Gastroesophageal sphincter (tissue), 3 donors: ENCODE measurements at regions not wholly inside any gene's neighbourhood (a gene's known extent, or its start where the extent isn't known, plus 50 kb on each side); places are given as distances from the start of the nearest gene placed in this dataset.

Experiments used
- EP300 ChIP-seq: sonication (generic); formaldehyde crosslinking; IDR thresholded peaks from one replicate; pipeline ENCODE4 v1.6.1; 2017; ENCODE audit warnings: antibody characterized with exemption, mild to moderate bottlenecking
- POLR2A ChIP-seq, 2 donors: fragments of 450-650 bp; IDR thresholded peaks; one replicate each; pipeline ENCODE4 v1.6.1; 2017; ENCODE audit warnings: antibody characterized with exemption in 2 of 2, mild to moderate bottlenecking in 2 of 2, moderate library complexity in 1 of 2
- POLR2AphosphoS5 ChIP-seq: sonication (generic); formaldehyde crosslinking; IDR thresholded peaks from one replicate; pipeline ENCODE4 v1.6.1; 2017; ENCODE audit warnings: antibody characterized with exemption
- TF ChIP-seq, protein P1 (sequence below), 4 experiments: fragments of 200-600 bp in 2 of 4; fragments of 450-650 bp in 2 of 4; sonication (generic) in 1 of 4; IDR thresholded peaks; one replicate each; pipeline ENCODE4 v1.5.1; 2017 to 2019; ENCODE audit warnings: antibody characterized with exemption in 4 of 4, mild to moderate bottlenecking in 2 of 4, moderate library complexity in 2 of 4

DNA sequence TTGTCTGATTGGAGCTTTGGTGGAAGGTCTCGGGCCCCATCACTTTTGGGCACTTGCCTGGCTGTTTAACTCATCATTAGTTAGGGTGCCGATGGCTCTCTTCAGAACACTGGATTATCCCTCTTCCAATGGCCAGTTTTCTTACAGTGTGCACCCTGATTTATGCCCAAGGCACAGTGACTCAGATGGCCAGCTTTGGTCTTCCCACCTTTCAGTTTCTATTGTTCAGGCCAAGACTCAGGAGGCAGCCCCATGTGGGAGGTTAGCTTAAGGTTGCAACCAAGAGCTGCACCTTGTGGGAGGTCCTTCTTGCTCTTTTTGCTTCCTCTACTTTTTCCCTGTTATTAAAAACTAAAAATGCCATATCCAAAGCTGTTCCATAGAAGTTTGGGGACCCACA, 121.0 kb upstream of the ZNF91 start:
- TF ChIP-seq POLR2A (IDR thresholded peaks at IDR 0.05) (no peak), EP300 (no peak), POLR2AphosphoS5 (no peak)
- TF ChIP-seq, protein P1, sequence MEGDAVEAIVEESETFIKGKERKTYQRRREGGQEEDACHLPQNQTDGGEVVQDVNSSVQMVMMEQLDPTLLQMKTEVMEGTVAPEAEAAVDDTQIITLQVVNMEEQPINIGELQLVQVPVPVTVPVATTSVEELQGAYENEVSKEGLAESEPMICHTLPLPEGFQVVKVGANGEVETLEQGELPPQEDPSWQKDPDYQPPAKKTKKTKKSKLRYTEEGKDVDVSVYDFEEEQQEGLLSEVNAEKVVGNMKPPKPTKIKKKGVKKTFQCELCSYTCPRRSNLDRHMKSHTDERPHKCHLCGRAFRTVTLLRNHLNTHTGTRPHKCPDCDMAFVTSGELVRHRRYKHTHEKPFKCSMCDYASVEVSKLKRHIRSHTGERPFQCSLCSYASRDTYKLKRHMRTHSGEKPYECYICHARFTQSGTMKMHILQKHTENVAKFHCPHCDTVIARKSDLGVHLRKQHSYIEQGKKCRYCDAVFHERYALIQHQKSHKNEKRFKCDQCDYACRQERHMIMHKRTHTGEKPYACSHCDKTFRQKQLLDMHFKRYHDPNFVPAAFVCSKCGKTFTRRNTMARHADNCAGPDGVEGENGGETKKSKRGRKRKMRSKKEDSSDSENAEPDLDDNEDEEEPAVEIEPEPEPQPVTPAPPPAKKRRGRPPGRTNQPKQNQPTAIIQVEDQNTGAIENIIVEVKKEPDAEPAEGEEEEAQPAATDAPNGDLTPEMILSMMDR (IDR thresholded peaks at IDR 0.05): no peak
